G401 (cell line): ENCODE measurements at regions not wholly inside any gene's neighbourhood (a gene's known extent, or its start where the extent isn't known, plus 50 kb on each side); places are given as distances from the start of the nearest gene placed in this dataset.
"Not testable (repeated sequence)": the region's sequence is repeated elsewhere in the genome, so short reads cannot be mapped to it uniquely, and the experiment has no call there.

ENCODE experiments used
- DNase-seq: peaks from one replicate; pipeline ENCODE4 v3.0.0-alpha.2; 2015; ENCODE audit warnings: low spot score
- in situ Hi-C: cut with HindIII; loops from 2 replicates; pipeline ENCODE4 v1.10.0; 2016; ENCODE audit warnings: low sequenced_read_pairs, mixed read lengths

DNA sequence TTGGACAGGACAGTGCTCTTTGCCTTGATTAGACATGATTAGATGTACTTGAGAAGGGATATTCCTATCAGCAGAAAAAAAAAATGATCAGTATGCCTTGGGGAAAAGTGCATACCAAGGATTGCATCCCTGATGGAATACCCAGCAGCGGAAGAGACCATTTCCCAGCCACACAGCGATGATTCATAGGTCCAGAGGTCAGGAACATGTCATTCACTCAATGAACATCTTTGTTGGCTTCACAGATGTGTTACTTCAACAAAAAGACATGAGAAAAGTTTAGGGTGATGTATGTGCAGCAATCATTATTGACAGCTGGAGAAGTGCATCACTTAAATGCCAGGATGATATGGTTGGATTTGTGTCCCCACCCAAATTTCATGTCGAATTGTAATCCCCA is 293.5 kb downstream of the ZNF674 start:
- in situ Hi-C loops, result no loop called here
- no peak for DNase-seq

GRCh38 chrX:46250151-46250550 is 295.1 kb downstream of the ZNF674 start:
- no peak for DNase-seq
- in situ Hi-C loops, result no loop called here

- in situ Hi-C loops, result no loop called here
- DNase-seq, result no peak
Measured at GRCh38 chrX:46247456-46247855, 297.8 kb downstream of the ZNF674 start.

DNA sequence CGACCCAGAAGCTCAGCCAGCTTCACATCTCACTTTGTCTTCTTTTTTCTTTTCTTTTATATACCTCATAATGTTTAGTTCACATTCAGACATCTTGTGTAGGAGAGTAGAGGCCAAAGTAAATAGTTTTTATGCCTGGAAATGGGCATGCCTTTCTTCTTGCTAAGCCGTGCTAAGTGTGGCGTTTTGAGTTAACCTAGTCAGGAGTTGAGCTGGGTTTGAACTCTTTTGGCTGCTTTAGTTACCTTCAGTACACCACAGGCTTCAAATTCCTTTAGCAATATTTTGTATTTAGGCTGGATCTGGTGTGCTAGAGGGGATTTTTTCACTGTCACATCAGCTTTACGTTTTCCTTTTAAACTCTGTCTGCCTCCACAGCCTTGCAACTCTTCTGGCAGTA is 300.8 kb downstream of the ZNF674 start:
- in situ Hi-C loops, result no loop called here
- no peak for DNase-seq

GRCh38 chrX:46236411-46236810 is 308.8 kb downstream of the ZNF674 start:
- in situ Hi-C loops, result no loop called here
- no peak for DNase-seq

- in situ Hi-C loops, result no loop called here
Measured at GRCh38 chrX:46235778-46236177, 309.4 kb downstream of the ZNF674 start.

DNA sequence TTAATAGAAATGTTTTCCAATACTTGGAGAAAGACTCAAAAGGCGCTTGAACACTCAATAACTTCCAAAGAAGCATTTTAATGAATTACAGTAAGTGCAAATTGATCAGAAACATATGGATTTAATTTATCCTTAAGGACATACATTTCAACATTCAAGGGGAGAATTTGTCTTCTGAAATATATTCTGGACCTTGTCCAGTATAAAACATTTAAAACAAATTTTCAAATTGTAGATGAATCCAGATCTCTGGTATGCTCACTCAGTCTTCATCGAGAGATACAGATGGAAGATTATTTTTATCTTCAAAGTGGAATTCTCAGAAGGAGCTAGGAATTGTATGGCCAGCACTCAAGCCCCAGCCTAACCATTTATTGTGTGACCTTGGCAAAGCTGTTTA is 310.4 kb downstream of the ZNF674 start:
- in situ Hi-C loops, result no loop called here
- DNase-seq, result no peak

More at GRCh38 chrX:46235778-46236177, 309.4 kb downstream of the ZNF674 start:
- no peak for DNase-seq

GRCh38 chrX:46228389-46228788 is 316.8 kb downstream of the ZNF674 start:
- DNase-seq, result no peak
- in situ Hi-C loops, result no loop called here

DNA sequence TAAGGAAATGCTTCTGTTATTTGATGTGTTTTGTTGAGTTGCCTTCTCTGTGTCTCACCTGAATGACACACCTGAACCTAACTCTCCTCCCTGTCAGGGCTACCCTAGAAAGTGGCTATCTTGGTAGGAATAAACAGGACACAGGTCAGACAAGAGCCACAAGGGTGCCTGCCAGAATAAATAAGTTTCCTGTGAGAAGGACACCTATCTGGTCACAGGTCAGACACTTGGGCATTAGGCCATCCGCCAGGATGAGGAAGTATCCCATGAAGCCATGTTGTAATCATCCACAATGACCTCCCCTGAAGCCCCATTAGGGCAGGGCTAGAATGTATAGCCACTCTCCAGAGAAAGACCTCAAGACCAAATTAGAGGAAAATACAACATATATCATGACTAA is 318.8 kb downstream of the ZNF674 start:
- DNase-seq, result no peak
- in situ Hi-C loops, result no loop called here

DNA sequence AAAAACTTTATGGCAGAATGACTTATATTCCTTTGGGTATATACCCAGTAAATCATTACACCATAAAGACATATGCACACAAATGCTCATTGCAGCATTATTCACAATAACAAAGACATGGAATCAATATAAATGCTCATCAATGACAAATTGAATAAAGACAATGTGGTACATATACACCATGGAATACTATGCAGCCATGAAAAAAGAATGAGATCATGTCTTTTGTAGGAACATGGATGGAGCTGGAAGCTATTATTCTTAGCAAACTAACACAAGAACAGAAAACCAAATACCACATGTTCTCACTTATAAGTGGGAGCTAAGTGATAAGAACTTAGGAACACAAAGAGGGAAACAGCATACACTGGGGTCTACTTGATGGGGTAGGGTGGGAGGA is 321.7 kb downstream of the ZNF674 start:
- not testable (repeated sequence) for DNase-seq

DNA sequence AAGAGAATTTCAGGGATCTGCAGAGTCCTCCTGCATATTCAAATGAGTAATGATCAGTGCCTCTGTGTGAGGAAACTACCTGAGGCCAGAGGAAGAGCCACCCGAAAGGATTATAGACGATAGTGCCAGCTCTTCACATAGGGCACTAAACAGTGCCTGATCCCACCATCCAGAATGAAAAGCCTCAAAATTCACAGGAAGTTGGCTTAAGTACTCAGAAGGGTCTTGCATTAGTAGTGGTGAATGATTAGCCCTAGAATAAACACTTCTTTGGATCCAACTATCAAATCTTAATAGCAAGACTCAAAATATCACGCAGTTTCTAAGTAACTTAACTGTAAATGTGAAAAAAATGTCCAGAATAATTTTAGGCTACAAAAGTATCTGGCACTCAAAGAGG is 324.4 kb downstream of the ZNF674 start:
- in situ Hi-C loops, result no loop called here
- no peak for DNase-seq

More for the DNA sequence above, 321.7 kb downstream of the ZNF674 start:
- in situ Hi-C loops, result not testable (repeated sequence)

DNA sequence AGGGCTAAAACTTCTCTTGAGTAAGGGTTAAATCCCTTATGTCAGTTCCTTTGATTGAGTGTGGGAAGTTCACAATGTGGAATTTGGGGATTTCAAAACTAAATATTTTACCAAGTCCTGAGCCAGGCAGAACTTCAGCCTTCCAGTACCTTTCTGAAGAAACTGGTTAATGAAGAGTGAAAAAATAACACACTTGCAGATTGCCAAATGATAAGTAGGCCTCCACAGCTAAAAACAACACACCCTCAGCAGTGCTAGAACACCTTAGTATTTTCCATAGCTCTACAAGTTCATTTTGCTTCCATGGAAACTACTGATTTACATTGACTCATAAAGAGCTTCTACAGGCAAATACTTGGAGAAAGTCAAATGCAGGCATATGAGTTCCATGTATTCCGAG is 326.8 kb downstream of the ZNF674 start:
- in situ Hi-C loops, result no loop called here
- DNase-seq, result no peak

DNA sequence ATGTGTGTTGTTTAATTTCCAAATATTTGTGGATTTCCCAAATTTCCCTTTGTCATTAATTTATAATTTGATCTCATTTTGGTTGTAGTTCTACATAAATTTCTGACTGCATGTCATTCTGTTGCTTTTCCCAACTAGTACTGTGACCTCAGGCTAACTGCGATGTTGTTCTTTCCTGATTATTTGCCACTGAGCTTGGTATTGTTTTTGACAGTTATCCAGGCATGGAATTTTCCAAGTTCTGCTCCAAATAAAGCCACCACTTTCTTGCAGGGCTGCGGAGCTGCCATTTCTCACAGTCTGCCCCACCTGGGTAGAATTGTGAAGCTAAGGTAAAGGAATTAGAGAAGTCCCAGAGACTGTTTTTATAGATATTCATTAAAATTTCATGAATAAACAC is 328.8 kb downstream of the ZNF674 start:
- DNase-seq, result no peak
- in situ Hi-C loops, result no loop called here

DNA sequence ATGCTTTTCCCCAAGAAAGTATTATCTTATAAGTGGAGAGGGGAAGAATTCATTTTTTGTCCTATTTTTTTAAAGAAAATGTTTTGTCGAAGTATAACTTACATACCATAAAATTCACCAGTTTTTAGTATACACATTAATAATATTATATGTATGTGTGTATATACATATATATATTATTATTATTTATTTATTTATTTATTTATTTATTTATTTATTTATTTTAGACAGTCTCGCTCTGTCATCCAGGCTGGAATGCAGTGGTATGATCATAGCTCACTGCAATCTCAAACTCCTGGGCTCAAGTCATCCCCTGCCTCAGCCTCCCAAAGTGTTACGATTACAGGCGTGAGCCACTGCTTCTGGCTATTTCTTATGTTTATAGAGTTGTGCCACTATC is 334.1 kb downstream of the ZNF674 start:
- DNase-seq, result no peak
- in situ Hi-C loops, result no loop called here

GRCh38 chrX:46209768-46210167 is 335.5 kb downstream of the ZNF674 start:
- DNase-seq, result no peak

GRCh38 chrX:46209037-46209436 is 336.2 kb downstream of the ZNF674 start:
- in situ Hi-C loops, result no loop called here
- no peak for DNase-seq

More at GRCh38 chrX:46209768-46210167, 335.5 kb downstream of the ZNF674 start:
- in situ Hi-C loops, result no loop called here

GRCh38 chrX:46208225-46208854 is 336.9 kb downstream of the ZNF674 start:
- DNase-seq, result no peak
- in situ Hi-C loops, result no loop called here

DNA sequence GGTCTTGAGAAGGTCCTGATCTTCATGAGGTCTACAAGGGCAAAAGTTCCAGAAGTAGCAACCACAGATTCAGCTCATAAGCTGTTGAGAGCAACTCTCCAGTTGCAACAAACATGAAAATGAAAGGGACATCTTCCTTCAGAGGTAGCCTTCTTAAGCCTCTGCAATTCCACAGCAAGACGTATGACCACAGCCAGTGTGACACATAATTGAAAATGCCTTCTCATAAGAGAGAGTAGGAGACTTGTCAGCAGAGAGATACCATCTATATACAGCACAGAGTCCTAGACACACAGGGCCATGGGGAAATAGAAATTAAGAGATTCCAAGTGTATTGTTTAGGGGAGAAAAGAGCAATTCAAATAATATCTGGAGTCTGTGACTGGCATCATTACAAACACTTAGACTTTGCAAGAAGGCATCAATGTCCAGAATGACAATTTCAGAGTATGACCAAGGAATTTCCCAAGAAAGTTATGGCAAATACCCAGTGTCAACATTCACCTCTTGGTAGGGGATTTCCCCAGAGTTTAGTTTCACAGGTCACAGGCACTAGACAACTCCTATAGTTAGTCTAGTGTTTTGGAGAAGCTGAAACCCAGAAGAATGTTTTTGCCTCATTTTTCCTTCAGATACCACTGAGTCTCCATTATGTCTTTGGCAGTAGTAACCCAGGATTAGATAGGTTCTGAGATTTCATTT is 340.3 kb downstream of the ZNF674 start:
- in situ Hi-C loops, result no loop called here
- no peak for DNase-seq

DNA sequence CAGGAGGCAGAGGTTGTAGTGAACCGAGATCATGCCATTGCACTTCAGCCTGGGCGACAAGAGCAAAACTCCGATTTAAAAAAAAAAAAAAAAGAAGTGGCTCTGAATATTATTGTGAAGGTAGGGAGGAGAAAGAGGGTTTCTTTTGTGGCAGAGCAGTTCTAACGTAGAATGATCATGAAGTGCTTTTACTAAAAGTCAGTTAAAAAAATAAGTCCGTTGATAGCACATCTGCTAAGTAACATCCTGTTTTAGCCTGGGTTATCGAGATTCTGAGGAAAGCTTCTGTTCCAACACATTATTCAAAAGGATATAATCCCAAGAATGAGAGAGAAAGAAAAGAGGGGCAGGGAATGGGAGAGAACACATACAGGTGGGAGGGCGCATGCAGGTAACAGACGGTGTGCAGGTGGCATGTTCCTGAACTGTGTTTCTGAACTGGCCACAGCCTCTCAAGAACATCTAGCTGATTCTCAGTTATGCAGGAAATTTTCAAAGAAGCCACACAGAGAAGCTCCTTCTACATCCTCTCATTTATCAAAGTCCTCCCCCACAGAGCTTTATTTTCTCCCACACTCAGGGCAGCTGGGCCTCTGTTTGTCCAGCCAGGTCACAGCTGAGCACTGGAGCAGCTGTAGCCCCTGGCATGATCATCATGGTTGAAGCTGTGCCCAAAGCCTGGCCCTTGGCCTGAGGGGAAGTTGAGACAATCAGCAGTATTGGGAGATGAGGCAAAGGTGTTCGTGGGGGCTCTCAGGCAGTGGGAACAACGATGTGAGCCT is 342.3 kb downstream of the ZNF674 start:
- no peak for DNase-seq
- in situ Hi-C loops, result no loop called here

- in situ Hi-C loops, result no loop called here
- no peak for DNase-seq
Measured at GRCh38 chrX:46200413-46200812, 344.8 kb downstream of the ZNF674 start.
